Lower leg skin (tissue), 4 donors: ENCODE measurements at regions not wholly inside any gene's neighbourhood (a gene's known extent, or its start where the extent isn't known, plus 50 kb on each side); places are given as distances from the start of the nearest gene placed in this dataset.

ENCODE experiments used
- DNase-seq, 2 donors: peaks; one replicate each; pipeline ENCODE4 v3.0.0-alpha.2; 2019; ENCODE audit warnings: low spot score in 2 of 2
- H3K4me3 ChIP-seq: fragments of 200-600 bp; sonication (generic); 2 replicates; pipeline ENCODE4 v1.5.1; 2017; ENCODE audit warnings: mild to moderate bottlenecking, low read depth; ENCODE audit not compliant: poor library complexity, severe bottlenecking
- CTCF ChIP-seq, 3 donors: fragments of 450-650 bp; IDR thresholded peaks; one replicate each; pipeline ENCODE4 v1.5.1; 2016; ENCODE audit warnings: antibody characterized with exemption in 3 of 3, mild to moderate bottlenecking in 3 of 3, moderate library complexity in 2 of 3
- POLR2A ChIP-seq, 2 donors: fragments of 450-650 bp; IDR thresholded peaks; one replicate each; pipeline ENCODE4 v1.6.1; 2016 to 2017; ENCODE audit warnings: antibody characterized with exemption in 2 of 2, mild to moderate bottlenecking in 1 of 2, moderate library complexity in 1 of 2
- WGBS, 2 donors: methylation state at CpG; one replicate each; pipeline ENCODE4 v1.1.5; 2018; 5-methylcytosine and 5-hydroxymethylcytosine counted together
- intact Hi-C: fragments of 100-400 bp; cut with DNase I; formaldehyde crosslinking; loops from one replicate; pipeline ENCODE4 v1.15.0; 2023; ENCODE audit warnings: low total_unique reads

- 81 to 83% methylated on average over 6 of the region's 6 CpGs for WGBS, 2 donors
- DNase-seq, result no peak
- no peak for TF ChIP-seq CTCF (IDR thresholded peaks at IDR 0.05)
- no peak for TF ChIP-seq POLR2A (IDR thresholded peaks at IDR 0.05)
- H3K4me3 ChIP-seq, result no peak overlapping the region
- intact Hi-C loops, result no loop called here
Observed at GRCh38 chr4:155591738-155592143, 74.9 kb upstream of the GUCY1A1 start.

- no peak for TF ChIP-seq POLR2A (IDR thresholded peaks at IDR 0.05)
- 61% methylated on average over 3 of the region's 3 CpGs for WGBS, 2 donors
- no peak for DNase-seq
- no peak overlapping the region for H3K4me3 ChIP-seq
- intact Hi-C loops, result no loop called here
Observed at GRCh38 chr4:155590796-155591585, 75.7 kb upstream of the GUCY1A1 start.

- WGBS, 2 donors, result 93 to 95% methylated on average over 2 of the region's 2 CpGs
- TF ChIP-seq CTCF (IDR thresholded peaks at IDR 0.05), result no peak
- no peak for TF ChIP-seq POLR2A (IDR thresholded peaks at IDR 0.05)
- no peak for DNase-seq
- intact Hi-C loops, result no loop called here
- no peak overlapping the region for H3K4me3 ChIP-seq
Observed at GRCh38 chr4:155588437-155588836, 78.2 kb upstream of the GUCY1A1 start.

- intact Hi-C loops, result no loop called here
- DNase-seq, result no peak
- TF ChIP-seq POLR2A (IDR thresholded peaks at IDR 0.05) (no peak), CTCF (IDR thresholded peaks at IDR 0.05) (no peak)
- WGBS, 2 donors, result 96 to 97% methylated on average over 3 of the region's 3 CpGs
- H3K4me3 ChIP-seq, result no peak overlapping the region
Observed at GRCh38 chr4:155587766-155588165, 78.9 kb upstream of the GUCY1A1 start.

GRCh38 chr4:155582971-155583437, 83.6 kb upstream of the GUCY1A1 start:
- H3K4me3 ChIP-seq, result no peak overlapping the region
- DNase-seq, result no peak
- intact Hi-C loops, result no loop called here
- no peak for TF ChIP-seq POLR2A (IDR thresholded peaks at IDR 0.05)
- TF ChIP-seq CTCF (IDR thresholded peaks at IDR 0.05), result no peak
- 42% methylated on average over 4 of the region's 4 CpGs for WGBS, 2 donors

- TF ChIP-seq CTCF (IDR thresholded peaks at IDR 0.05) (no peak), POLR2A (IDR thresholded peaks at IDR 0.05) (no peak)
- WGBS, 2 donors, result 88 to 94% methylated on average over 1 of the region's 1 CpG
- intact Hi-C loops, result no loop called here
- DNase-seq, result no peak
- no peak overlapping the region for H3K4me3 ChIP-seq
Observed at GRCh38 chr4:155582041-155582440, 84.6 kb upstream of the GUCY1A1 start.
